ENCODE measurements at regions not wholly inside any gene's neighbourhood (a gene's known extent, or its start where the extent isn't known, plus 50 kb on each side); places are given as distances from the start of the nearest gene placed in this dataset.

DNA sequence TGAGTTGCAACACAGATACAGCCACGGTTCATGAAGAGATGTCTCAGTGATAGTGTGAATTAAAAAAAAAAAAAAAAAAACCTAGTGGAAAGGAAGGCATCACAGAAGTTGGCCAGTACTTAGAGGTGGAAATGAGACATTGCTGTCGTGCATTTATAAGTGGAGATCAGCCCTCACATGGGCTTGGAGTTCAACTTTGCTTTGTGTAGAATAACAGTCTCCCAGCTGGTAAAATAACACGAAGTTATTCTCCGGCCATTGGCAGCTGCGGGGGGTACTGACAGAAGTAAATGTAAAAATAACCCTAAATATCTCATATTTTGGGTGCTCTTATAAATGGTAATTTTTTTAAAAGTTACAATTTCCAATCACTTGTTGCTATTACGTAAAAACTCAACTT lies 98.8 kb upstream of the TMEM18 start:
- no peak overlapping the region for H3K4me3 ChIP-seq (ENCODE audit: low read depth, low read length)
- DNase-seq (ENCODE audit: low read depth), result no peak
- TF ChIP-seq, protein P1, sequence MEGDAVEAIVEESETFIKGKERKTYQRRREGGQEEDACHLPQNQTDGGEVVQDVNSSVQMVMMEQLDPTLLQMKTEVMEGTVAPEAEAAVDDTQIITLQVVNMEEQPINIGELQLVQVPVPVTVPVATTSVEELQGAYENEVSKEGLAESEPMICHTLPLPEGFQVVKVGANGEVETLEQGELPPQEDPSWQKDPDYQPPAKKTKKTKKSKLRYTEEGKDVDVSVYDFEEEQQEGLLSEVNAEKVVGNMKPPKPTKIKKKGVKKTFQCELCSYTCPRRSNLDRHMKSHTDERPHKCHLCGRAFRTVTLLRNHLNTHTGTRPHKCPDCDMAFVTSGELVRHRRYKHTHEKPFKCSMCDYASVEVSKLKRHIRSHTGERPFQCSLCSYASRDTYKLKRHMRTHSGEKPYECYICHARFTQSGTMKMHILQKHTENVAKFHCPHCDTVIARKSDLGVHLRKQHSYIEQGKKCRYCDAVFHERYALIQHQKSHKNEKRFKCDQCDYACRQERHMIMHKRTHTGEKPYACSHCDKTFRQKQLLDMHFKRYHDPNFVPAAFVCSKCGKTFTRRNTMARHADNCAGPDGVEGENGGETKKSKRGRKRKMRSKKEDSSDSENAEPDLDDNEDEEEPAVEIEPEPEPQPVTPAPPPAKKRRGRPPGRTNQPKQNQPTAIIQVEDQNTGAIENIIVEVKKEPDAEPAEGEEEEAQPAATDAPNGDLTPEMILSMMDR (IDR thresholded peaks at IDR 0.05; ENCODE audit: low read depth, low read length, missing control alignments), result no peak
- in situ Hi-C loops (cut with HindIII; ENCODE audit: low sequenced_read_pairs), result no loop called here

DNA sequence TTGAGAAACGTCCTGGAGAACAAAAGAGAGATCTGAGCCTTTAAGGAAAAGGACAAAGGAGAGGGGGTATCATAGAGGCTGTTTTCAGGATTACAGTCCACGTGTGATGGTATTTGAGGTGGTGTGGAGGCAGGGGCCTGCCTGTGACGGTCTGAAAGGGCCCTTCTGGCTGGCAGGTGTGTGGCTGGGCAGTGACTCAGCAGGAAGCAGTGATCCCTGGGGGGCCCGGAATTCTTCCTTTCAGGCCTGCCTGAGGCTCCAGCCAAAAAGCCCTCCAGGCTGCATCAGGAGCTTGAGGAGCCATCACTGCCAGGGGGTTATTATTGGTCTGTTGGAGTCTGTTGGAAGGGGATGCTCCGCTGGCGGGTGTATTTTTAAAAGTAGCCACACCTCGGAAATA lies 97.2 kb upstream of the TMEM18 start:
- in situ Hi-C loops (cut with HindIII; ENCODE audit: low sequenced_read_pairs), result no loop called here
- TF ChIP-seq, protein P1 (IDR thresholded peaks at IDR 0.05; ENCODE audit: low read depth, low read length, missing control alignments), result no peak
- no peak for DNase-seq (ENCODE audit: low read depth)
- no peak overlapping the region for H3K4me3 ChIP-seq (ENCODE audit: low read depth, low read length)

DNA sequence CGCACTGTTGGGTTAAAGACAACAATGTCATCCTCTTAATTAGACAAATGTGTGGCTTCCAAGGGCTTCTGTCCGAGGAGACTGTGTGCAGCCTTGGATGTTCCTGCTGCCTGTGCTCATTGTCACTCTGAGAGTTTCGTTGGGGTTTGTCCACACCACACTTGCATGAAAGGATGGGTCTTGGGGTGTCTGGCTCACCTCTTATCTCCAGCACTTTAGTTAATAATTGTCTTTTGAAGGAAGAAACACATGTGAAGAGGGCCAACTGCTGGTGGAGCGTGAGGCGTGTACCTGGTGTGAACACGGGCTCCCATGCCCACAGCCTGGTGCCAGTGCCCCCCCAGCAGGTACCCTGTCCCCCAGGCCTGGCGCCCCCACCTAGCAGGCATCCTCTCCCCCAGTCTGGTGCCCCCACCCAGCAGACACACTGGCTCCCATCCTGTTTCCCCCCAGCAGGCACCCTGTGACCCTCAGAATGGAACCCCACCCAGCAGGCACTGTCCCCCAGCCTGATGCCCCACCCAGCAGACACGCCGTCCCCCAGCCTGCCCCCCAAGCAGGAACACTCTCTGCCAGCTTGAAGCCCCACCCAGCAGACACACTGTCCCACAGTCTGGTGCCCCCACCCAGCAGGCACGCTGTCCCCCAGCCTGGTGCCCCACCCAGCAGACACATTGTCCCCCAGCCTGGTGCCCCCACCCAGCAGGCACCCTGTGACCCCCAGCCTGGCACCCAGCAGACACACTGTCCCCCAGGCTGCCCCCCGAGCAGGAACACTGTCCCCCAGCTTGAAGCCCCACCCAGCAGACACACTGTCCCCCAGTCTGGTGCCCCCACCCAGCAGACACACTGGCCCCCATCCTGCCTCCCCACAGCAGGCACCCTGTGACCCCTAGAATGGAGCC lies 96.3 kb upstream of the TMEM18 start:
- TF ChIP-seq, protein P1 (IDR thresholded peaks at IDR 0.05; ENCODE audit: low read depth, low read length, missing control alignments), result no peak
- DNase-seq (ENCODE audit: low read depth), result no peak
- H3K4me3 ChIP-seq (ENCODE audit: low read depth, low read length), result no peak overlapping the region
- in situ Hi-C loops (cut with HindIII; ENCODE audit: low sequenced_read_pairs), result no loop called here

DNA sequence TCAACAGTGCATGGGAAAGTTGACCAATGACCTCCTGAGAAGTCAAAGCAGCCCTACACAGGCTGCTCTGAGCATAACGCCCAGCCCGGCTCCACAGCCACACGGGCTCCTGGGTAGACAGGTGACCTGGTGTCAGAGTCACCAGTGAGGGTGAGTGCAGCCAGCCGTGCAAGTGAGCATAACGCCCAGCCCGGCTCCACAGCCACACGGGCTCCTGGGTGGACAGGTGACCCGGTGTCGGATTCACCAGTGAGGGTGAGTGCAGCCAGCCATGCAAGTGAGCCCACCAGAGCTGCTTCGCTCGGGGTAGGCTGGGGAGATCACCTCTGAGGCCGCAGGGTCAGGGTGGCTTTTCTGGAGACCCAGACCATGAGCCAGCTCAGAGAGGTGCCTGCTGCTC lies 94.3 kb upstream of the TMEM18 start:
- TF ChIP-seq, protein P1 (IDR thresholded peaks at IDR 0.05; ENCODE audit: low read depth, low read length, missing control alignments), result no peak
- DNase-seq (ENCODE audit: low read depth), result no peak
- no peak overlapping the region for H3K4me3 ChIP-seq (ENCODE audit: low read depth, low read length)
- in situ Hi-C loops (cut with HindIII; ENCODE audit: low sequenced_read_pairs), result no loop called here

DNA sequence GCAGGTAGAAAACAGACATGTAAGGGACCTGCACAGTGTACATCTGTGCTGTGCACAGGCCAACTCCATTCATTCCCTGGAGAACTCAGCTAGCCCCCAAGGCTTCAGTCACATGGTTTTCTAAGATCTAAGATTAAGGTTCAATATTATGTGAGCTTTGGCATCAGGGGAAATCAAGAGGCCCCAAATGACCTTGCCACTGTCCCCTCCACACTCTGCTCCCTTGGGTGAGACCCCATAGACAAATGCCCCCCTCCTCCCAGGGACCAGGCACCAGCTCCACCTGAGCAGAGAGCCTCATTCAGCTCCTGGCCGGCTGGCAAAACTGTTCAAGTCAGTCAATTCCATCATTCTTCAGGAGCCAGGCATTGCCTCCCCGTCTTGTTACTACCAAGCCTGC lies 93.6 kb upstream of the TMEM18 start:
- H3K4me3 ChIP-seq (ENCODE audit: low read depth, low read length), result no peak overlapping the region
- in situ Hi-C loops (cut with HindIII; ENCODE audit: low sequenced_read_pairs), result no loop called here
- DNase-seq (ENCODE audit: low read depth), result no peak
- TF ChIP-seq, protein P1 (IDR thresholded peaks at IDR 0.05; ENCODE audit: low read depth, low read length, missing control alignments), result no peak

DNA sequence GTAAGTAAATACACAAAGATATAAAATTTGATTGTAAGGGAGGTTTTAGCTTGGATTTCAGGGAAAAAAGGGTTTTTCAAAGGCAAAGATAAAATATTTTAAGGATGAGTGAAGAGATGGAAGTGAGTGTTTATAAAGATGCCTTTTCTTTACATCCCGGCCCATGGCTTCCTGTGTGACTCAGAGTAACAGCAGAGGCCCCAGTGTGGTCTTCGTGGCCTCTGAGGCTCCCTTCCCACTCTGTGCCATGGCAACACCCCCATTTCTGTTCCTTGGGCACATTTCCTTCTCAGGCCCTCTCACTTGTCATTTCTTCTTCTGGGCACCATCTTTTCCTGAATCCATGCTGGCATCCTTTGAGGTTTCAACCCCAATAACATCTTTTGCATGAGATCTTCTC lies 92.6 kb upstream of the TMEM18 start:
- no peak for DNase-seq (ENCODE audit: low read depth)
- TF ChIP-seq, protein P1 (IDR thresholded peaks at IDR 0.05; ENCODE audit: low read depth, low read length, missing control alignments), result no peak
- in situ Hi-C loops (cut with HindIII; ENCODE audit: low sequenced_read_pairs), result no loop called here
- no peak overlapping the region for H3K4me3 ChIP-seq (ENCODE audit: low read depth, low read length)

All from astrocyte of the cerebellum (primary cell).